WTC11 (cell line): ENCODE measurements at regions not wholly inside any gene's neighbourhood (a gene's known extent, or its start where the extent isn't known, plus 50 kb on each side); places are given as distances from the start of the nearest gene placed in this dataset.

Source experiments
- ATAC-seq: fragments of 200-7000 bp; cut with Tn5 transposase; 2 replicates; pipeline ENCODE4 v1.10.0; 2021; ENCODE audit warnings: mild to moderate bottlenecking, moderate library complexity
- CTCF ChIA-PET: fragments of 300-600 bp; sonication (Branson Sonifier 250); formaldehyde crosslinking; loops from one replicate; lab custom pipeline; 2021; ENCODE audit warnings: antibody characterized with exemption; lab: Charles Lee
- POLR2A ChIA-PET: fragments of 350-600 bp; sonication (Branson Sonifier 250); formaldehyde crosslinking; loops from one replicate; lab custom pipeline; 2021; ENCODE audit warnings: antibody characterized with exemption; lab: Charles Lee
- DNase-seq: peaks from one replicate; pipeline ENCODE4 v3.0.0; 2021; ENCODE audit warnings: low spot score
- H3K27ac Mint-ChIP-seq: 2 replicates; pipeline ENCODE4 v1.8.0; 2021; ENCODE audit warnings: mixed read lengths
- H3K27me3 Mint-ChIP-seq: 2 replicates; pipeline ENCODE4 v1.8.0; 2021; ENCODE audit warnings: low read depth, mild to moderate bottlenecking, moderate library complexity, mixed read lengths
- H3K36me3 Mint-ChIP-seq: 2 replicates; pipeline ENCODE4 v1.8.0; 2021; ENCODE audit warnings: mixed read lengths
- H3K4me1 Mint-ChIP-seq: 2 replicates; pipeline ENCODE4 v1.8.0; 2022; ENCODE audit warnings: mixed read lengths
- H3K4me3 Mint-ChIP-seq: 2 replicates; pipeline ENCODE4 v1.8.0; 2021; ENCODE audit warnings: mild to moderate bottlenecking, moderate library complexity, mixed read lengths
- H3K9me3 Mint-ChIP-seq: 2 replicates; pipeline ENCODE4 v1.8.0; 2021; ENCODE audit warnings: mixed read lengths
- ATF1 ChIP-seq: sonication (generic); formaldehyde crosslinking; IDR thresholded peaks from 2 replicates; pipeline ENCODE4 v1.8.1; 2023; ENCODE audit warnings: mild to moderate bottlenecking, moderate library complexity, missing genetic modification reagents
- CREM ChIP-seq: sonication (generic); formaldehyde crosslinking; IDR thresholded peaks from 2 replicates; pipeline ENCODE4 v1.8.1; 2022; ENCODE audit warnings: mild to moderate bottlenecking, missing genetic modification reagents, moderate library complexity
- EMX1 ChIP-seq: fragments of 250-450 bp; sonication (Bioruptor Pico); IDR thresholded peaks from 2 replicates; pipeline ENCODE4 v1.8.0; 2021; ENCODE audit warnings: mild to moderate bottlenecking
- ESRRA ChIP-seq: sonication (generic); formaldehyde crosslinking; IDR thresholded peaks from 2 replicates; pipeline ENCODE4 v1.8.1; 2022; ENCODE audit warnings: mild to moderate bottlenecking, missing genetic modification reagents, borderline replicate concordance
- FOXK1 ChIP-seq: sonication (generic); formaldehyde crosslinking; IDR thresholded peaks from 2 replicates; pipeline ENCODE4 v1.8.0; 2022; ENCODE audit warnings: mild to moderate bottlenecking, moderate library complexity, missing genetic modification reagents
- FOXP1 ChIP-seq: sonication (generic); formaldehyde crosslinking; IDR thresholded peaks from 2 replicates; pipeline ENCODE4 v1.8.0; 2022; ENCODE audit warnings: missing genetic modification reagents, mild to moderate bottlenecking, moderate library complexity, borderline replicate concordance
- HMGA2 ChIP-seq: fragments of 250-450 bp; sonication (Bioruptor Pico); IDR thresholded peaks from 2 replicates; pipeline ENCODE4 v1.4.0; 2021; ENCODE audit warnings: mild to moderate bottlenecking, moderate library complexity
- NFYB ChIP-seq: sonication (generic); formaldehyde crosslinking; conservative IDR thresholded peaks from 2 replicates; pipeline ENCODE4 v1.8.0; 2022; ENCODE audit warnings: low read depth, missing genetic modification reagents
- NR2C2 ChIP-seq: sonication (generic); formaldehyde crosslinking; IDR thresholded peaks from 2 replicates; pipeline ENCODE4 v1.8.0; 2022; ENCODE audit warnings: mild to moderate bottlenecking, missing genetic modification reagents
- SP1 ChIP-seq: sonication (generic); formaldehyde crosslinking; conservative IDR thresholded peaks from 2 replicates; pipeline ENCODE4 v1.8.1; 2022; ENCODE audit warnings: missing genetic modification reagents
- ZBTB21 ChIP-seq: sonication (generic); formaldehyde crosslinking; IDR thresholded peaks from 2 replicates; pipeline ENCODE4 v1.8.1; 2023; ENCODE audit warnings: mild to moderate bottlenecking, missing genetic modification reagents, borderline replicate concordance
- ZNF138 ChIP-seq: sonication (generic); formaldehyde crosslinking; conservative IDR thresholded peaks from 2 replicates; pipeline ENCODE4 v1.8.1; 2022; ENCODE audit warnings: mild to moderate bottlenecking, moderate library complexity, missing genetic modification reagents
- ZNF671 ChIP-seq: fragments of 250-450 bp; sonication (Bioruptor Pico); IDR thresholded peaks from 2 replicates; pipeline ENCODE4 v1.8.0; 2021; ENCODE audit warnings: mild to moderate bottlenecking
- TF ChIP-seq, protein P1 (sequence below): sonication (generic); formaldehyde crosslinking; IDR thresholded peaks from 2 replicates; pipeline ENCODE4 v1.8.0; 2022; ENCODE audit warnings: mild to moderate bottlenecking, missing genetic modification reagents
- TF ChIP-seq, protein P2 (sequence below): sonication (generic); formaldehyde crosslinking; IDR thresholded peaks from 2 replicates; pipeline ENCODE4 v1.8.0; 2023; ENCODE audit warnings: missing genetic modification reagents
- TF ChIP-seq, protein P3 (sequence below): sonication (generic); formaldehyde crosslinking; IDR thresholded peaks from 2 replicates; pipeline ENCODE4 v1.8.1; 2023; ENCODE audit warnings: mild to moderate bottlenecking, moderate library complexity, missing genetic modification reagents
- TF ChIP-seq, protein P4 (sequence below): fragments of 250-450 bp; sonication (Bioruptor Pico); conservative IDR thresholded peaks from 2 replicates; pipeline ENCODE4 v1.9.0; 2021; ENCODE audit warnings: mild to moderate bottlenecking
- TF ChIP-seq, protein P5 (sequence below): sonication (generic); formaldehyde crosslinking; IDR thresholded peaks from 2 replicates; pipeline ENCODE4 v1.8.0; 2023; ENCODE audit warnings: mild to moderate bottlenecking, missing genetic modification reagents
- TF ChIP-seq, protein P6 (sequence below): fragments of 250-450 bp; sonication (Bioruptor Pico); IDR thresholded peaks from 2 replicates; pipeline ENCODE4 v2.1.2; 2022; ENCODE audit warnings: mild to moderate bottlenecking, moderate library complexity
- TF ChIP-seq, protein P7 (sequence below): fragments of 200-600 bp; IDR thresholded peaks from 2 replicates; pipeline ENCODE4 v1.8.0; 2022; ENCODE audit warnings: antibody characterized with exemption
- TF ChIP-seq, protein P8 (sequence below): sonication (generic); formaldehyde crosslinking; IDR thresholded peaks from 2 replicates; pipeline ENCODE4 v1.8.1; 2023; ENCODE audit warnings: mild to moderate bottlenecking, missing genetic modification reagents
- TF ChIP-seq, protein P9 (sequence below): sonication (generic); formaldehyde crosslinking; IDR thresholded peaks from 2 replicates; pipeline ENCODE4 v1.8.0; 2022; ENCODE audit warnings: mild to moderate bottlenecking, missing genetic modification reagents

DNA sequence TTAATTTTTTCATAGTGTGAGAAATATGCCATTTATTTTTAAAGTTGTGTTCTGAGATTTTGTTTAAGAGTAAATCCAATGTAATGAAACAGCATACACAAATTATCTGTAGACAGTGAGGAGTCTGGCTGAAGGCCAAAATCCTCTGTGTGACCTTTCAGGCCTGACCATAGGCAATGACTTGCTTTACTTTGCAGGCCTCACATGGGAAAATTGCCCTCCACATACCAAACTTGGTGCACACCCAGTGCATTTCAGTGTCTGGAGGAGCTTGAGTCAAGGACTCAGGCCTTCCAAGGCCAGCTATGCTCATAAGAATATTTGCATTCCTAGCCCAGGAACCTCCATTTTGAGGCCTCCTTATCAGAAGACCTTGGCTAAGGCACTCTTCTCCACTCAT lies 430.1 kb downstream of the GABRG1 start (continued):
- TF ChIP-seq, protein P1, sequence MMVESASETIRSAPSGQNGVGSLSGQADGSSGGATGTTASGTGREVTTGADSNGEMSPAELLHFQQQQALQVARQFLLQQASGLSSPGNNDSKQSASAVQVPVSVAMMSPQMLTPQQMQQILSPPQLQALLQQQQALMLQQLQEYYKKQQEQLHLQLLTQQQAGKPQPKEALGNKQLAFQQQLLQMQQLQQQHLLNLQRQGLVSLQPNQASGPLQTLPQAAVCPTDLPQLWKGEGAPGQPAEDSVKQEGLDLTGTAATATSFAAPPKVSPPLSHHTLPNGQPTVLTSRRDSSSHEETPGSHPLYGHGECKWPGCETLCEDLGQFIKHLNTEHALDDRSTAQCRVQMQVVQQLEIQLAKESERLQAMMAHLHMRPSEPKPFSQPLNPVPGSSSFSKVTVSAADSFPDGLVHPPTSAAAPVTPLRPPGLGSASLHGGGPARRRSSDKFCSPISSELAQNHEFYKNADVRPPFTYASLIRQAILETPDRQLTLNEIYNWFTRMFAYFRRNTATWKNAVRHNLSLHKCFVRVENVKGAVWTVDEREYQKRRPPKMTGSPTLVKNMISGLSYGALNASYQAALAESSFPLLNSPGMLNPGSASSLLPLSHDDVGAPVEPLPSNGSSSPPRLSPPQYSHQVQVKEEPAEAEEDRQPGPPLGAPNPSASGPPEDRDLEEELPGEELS: no peak
- TF ChIP-seq, protein P2, sequence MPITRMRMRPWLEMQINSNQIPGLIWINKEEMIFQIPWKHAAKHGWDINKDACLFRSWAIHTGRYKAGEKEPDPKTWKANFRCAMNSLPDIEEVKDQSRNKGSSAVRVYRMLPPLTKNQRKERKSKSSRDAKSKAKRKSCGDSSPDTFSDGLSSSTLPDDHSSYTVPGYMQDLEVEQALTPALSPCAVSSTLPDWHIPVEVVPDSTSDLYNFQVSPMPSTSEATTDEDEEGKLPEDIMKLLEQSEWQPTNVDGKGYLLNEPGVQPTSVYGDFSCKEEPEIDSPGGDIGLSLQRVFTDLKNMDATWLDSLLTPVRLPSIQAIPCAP (CRISPR knock-in tag): no peak
- TF ChIP-seq, protein P3, sequence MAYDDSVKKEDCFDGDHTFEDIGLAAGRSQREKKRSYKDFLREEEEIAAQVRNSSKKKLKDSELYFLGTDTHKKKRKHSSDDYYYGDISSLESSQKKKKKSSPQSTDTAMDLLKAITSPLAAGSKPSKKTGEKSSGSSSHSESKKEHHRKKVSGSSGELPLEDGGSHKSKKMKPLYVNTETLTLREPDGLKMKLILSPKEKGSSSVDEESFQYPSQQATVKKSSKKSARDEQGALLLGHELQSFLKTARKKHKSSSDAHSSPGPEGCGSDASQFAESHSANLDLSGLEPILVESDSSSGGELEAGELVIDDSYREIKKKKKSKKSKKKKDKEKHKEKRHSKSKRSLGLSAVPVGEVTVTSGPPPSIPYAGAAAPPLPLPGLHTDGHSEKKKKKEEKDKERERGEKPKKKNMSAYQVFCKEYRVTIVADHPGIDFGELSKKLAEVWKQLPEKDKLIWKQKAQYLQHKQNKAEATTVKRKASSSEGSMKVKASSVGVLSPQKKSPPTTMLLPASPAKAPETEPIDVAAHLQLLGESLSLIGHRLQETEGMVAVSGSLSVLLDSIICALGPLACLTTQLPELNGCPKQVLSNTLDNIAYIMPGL (CRISPR knock-in tag): no peak
- TF ChIP-seq ESRRA (CRISPR knock-in tag) (no peak), FOXP1 (CRISPR knock-in tag) (no peak), ATF1 (no peak)
- TF ChIP-seq, protein P4, sequence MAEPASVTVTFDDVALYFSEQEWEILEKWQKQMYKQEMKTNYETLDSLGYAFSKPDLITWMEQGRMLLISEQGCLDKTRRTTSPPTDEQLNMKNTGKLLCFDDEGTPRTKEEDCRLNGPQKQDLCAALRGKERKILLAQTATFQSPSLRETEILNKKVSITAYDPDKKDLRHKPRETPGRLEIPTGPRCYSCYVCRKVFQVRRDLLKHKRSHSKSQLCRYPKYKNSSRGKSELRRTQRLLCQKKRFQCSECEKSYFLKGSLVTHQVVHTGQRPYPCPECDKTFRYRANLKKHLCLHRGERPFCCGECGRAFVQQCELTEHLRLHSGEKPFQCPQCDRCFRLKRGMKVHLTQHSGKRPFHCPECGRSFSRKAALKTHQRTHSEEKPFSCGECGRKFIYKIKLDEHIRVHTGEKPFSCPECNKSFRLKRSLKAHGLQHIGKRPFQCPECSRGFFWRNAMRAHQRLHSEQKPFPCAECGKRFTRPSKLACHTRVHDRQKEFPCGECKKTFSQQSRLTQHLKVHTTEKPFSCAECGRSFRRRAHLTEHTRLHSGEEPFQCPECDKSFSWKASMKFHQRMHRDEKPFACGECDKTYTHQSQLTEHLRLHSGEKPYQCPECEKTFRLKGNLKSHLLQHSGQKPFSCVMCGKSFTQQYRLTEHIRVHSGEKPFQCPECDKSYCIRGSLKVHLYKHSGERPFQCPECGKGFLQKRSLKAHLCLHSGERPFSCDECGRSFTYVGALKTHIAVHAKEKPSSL (CRISPR knock-in tag): no peak
- TF ChIP-seq, protein P5, sequence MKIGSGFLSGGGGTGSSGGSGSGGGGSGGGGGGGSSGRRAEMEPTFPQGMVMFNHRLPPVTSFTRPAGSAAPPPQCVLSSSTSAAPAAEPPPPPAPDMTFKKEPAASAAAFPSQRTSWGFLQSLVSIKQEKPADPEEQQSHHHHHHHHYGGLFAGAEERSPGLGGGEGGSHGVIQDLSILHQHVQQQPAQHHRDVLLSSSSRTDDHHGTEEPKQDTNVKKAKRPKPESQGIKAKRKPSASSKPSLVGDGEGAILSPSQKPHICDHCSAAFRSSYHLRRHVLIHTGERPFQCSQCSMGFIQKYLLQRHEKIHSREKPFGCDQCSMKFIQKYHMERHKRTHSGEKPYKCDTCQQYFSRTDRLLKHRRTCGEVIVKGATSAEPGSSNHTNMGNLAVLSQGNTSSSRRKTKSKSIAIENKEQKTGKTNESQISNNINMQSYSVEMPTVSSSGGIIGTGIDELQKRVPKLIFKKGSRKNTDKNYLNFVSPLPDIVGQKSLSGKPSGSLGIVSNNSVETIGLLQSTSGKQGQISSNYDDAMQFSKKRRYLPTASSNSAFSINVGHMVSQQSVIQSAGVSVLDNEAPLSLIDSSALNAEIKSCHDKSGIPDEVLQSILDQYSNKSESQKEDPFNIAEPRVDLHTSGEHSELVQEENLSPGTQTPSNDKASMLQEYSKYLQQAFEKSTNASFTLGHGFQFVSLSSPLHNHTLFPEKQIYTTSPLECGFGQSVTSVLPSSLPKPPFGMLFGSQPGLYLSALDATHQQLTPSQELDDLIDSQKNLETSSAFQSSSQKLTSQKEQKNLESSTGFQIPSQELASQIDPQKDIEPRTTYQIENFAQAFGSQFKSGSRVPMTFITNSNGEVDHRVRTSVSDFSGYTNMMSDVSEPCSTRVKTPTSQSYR: no peak
- TF ChIP-seq, all 79 proteins: peak for 0

DNA sequence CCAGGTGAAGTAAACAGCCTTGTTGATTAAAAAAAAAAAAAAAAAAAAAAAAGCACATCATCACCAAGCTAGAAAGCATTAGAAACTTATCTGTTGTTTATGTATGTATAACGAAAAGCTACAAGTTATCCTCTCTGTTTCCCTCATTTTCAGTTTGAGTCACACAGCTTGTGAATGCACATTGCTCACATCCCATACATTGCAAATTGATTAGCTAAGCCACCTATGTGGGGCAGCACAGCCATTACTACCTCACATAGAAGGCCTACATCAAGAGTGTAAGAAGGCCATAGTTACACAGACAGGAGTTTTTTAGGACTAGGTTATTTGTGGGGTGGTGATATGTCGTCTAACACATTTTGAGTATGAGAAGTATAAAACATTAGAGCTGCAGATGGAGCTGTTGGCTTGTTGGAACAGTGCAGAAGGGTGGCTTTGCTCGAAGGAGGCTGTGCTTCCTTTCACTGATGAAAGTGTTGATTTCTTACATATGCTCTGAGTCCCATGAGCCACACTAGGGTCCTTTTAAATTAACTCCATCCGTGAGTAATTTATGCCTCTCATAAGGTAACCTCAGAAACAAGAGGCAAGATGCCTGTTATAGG lies 431.6 kb downstream of the GABRG1 start:
- no peak for ATAC-seq
- peaks cover 12% of the 10 kb centered on the region for H3K4me1 Mint-ChIP-seq
- H3K9me3 Mint-ChIP-seq: peaks cover 8% of the 10 kb centered on the region
- DNase-seq: no peak
- POLR2A ChIA-PET: interaction anchor here (0.6 to 0.7 kb wide), 2 partner anchors 23 to 1758 kb away, joined by 4 to 7 read pairs; no protein-coding TSS in a partner anchor
- no peak overlapping the region for H3K27ac Mint-ChIP-seq
- no peaks in the 10 kb centered on the region for H3K36me3 Mint-ChIP-seq
- H3K4me3 Mint-ChIP-seq: no peak overlapping the region
- H3K27me3 Mint-ChIP-seq: no peaks in the 10 kb centered on the region; the same call in 1 of the 2 replicates
- CTCF ChIA-PET: interaction anchor here (0.7 kb wide), 1 partner anchor 552 kb away, joined by 5 read pairs; no protein-coding TSS in a partner anchor
- no peak for TF ChIP-seq CREM (CRISPR knock-in tag)
- TF ChIP-seq SP1 (CRISPR knock-in tag): no peak
- TF ChIP-seq, protein P6, sequence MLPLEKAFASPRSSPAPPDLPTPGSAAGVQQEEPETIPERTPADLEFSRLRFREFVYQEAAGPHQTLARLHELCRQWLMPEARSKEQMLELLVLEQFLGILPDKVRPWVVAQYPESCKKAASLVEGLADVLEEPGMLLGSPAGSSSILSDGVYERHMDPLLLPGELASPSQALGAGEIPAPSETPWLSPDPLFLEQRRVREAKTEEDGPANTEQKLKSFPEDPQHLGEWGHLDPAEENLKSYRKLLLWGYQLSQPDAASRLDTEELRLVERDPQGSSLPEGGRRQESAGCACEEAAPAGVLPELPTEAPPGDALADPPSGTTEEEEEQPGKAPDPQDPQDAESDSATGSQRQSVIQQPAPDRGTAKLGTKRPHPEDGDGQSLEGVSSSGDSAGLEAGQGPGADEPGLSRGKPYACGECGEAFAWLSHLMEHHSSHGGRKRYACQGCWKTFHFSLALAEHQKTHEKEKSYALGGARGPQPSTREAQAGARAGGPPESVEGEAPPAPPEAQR (CRISPR knock-in tag): no peak
- TF ChIP-seq HMGA2: no peak
- no peak for TF ChIP-seq ZNF671 (CRISPR knock-in tag)
- no peak for TF ChIP-seq ZNF138
- TF ChIP-seq NFYB: no peak
- TF ChIP-seq, protein P7, sequence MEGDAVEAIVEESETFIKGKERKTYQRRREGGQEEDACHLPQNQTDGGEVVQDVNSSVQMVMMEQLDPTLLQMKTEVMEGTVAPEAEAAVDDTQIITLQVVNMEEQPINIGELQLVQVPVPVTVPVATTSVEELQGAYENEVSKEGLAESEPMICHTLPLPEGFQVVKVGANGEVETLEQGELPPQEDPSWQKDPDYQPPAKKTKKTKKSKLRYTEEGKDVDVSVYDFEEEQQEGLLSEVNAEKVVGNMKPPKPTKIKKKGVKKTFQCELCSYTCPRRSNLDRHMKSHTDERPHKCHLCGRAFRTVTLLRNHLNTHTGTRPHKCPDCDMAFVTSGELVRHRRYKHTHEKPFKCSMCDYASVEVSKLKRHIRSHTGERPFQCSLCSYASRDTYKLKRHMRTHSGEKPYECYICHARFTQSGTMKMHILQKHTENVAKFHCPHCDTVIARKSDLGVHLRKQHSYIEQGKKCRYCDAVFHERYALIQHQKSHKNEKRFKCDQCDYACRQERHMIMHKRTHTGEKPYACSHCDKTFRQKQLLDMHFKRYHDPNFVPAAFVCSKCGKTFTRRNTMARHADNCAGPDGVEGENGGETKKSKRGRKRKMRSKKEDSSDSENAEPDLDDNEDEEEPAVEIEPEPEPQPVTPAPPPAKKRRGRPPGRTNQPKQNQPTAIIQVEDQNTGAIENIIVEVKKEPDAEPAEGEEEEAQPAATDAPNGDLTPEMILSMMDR: no peak
- no peak for TF ChIP-seq NR2C2 (CRISPR knock-in tag)
- TF ChIP-seq, protein P8, sequence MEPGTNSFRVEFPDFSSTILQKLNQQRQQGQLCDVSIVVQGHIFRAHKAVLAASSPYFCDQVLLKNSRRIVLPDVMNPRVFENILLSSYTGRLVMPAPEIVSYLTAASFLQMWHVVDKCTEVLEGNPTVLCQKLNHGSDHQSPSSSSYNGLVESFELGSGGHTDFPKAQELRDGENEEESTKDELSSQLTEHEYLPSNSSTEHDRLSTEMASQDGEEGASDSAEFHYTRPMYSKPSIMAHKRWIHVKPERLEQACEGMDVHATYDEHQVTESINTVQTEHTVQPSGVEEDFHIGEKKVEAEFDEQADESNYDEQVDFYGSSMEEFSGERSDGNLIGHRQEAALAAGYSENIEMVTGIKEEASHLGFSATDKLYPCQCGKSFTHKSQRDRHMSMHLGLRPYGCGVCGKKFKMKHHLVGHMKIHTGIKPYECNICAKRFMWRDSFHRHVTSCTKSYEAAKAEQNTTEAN (CRISPR knock-in tag): no peak
- TF ChIP-seq, protein P9, sequence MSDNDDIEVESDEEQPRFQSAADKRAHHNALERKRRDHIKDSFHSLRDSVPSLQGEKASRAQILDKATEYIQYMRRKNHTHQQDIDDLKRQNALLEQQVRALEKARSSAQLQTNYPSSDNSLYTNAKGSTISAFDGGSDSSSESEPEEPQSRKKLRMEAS (CRISPR knock-in tag): no peak
- no peak for TF ChIP-seq ZBTB21 (CRISPR knock-in tag)
- TF ChIP-seq FOXK1 (CRISPR knock-in tag): no peak
- TF ChIP-seq EMX1 (CRISPR knock-in tag): no peak
